Activated CD4-positive, alpha-beta T cell treated with anti-CD3 and anti-CD28 coated beads for 36 hours (primary cell): ENCODE measurements at regions not wholly inside any gene's neighbourhood (a gene's known extent, or its start where the extent isn't known, plus 50 kb on each side); places are given as distances from the start of the nearest gene placed in this dataset.

Experiments used
- ATAC-seq: fragments of 200-7000 bp; cut with Tn5 transposase; one replicate; pipeline ENCODE4 v1.10.0; 2021; ENCODE audit warnings: mild to moderate bottlenecking, moderate library complexity
- CTCF ChIA-PET: fragments of 350-600 bp; sonication (Branson Sonifier 250); formaldehyde crosslinking; loops from one replicate; lab custom pipeline; 2021; ENCODE audit warnings: antibody characterized with exemption; lab: Charles Lee
- POLR2A ChIA-PET: fragments of 350-600 bp; sonication (Branson Sonifier 250); formaldehyde crosslinking; loops from one replicate; lab custom pipeline; 2021; ENCODE audit warnings: antibody characterized with exemption, inconsistent platforms; lab: Charles Lee
- DNase-seq: peaks from one replicate; pipeline ENCODE4 v3.0.0-alpha.2; 2020
- H3K27ac Mint-ChIP-seq: one replicate; pipeline ENCODE4 v1.8.0; 2021; ENCODE audit warnings: mixed read lengths
- H3K27me3 Mint-ChIP-seq: one replicate; pipeline ENCODE4 v1.8.0; 2021; ENCODE audit warnings: mixed read lengths
- H3K36me3 Mint-ChIP-seq: one replicate; pipeline ENCODE4 v1.8.0; 2021; ENCODE audit warnings: low read depth, mixed read lengths
- H3K4me1 Mint-ChIP-seq: one replicate; pipeline ENCODE4 v1.8.0; 2021; ENCODE audit warnings: mixed read lengths
- H3K4me3 Mint-ChIP-seq: one replicate; pipeline ENCODE4 v1.8.0; 2021; ENCODE audit warnings: mild to moderate bottlenecking, moderate library complexity, mixed read lengths
- H3K9me3 Mint-ChIP-seq: one replicate; pipeline ENCODE4 v1.8.0; 2021; ENCODE audit warnings: low read depth, mixed read lengths
- intact Hi-C, 2 experiments: fragments of 100-400 bp; cut with DNase I in 1 of 2; cut with micrococcal nuclease in 1 of 2; formaldehyde crosslinking; loops; one replicate each; pipeline versions ENCODE4 v1.14.2 to v1.15.1; 2022 to 2024; cut with DNase I, micrococcal nuclease

GRCh38 chr1:232459087-232459486, 170.8 kb downstream of the SIPA1L2 start:
- POLR2A ChIA-PET = no interaction called here
- DNase-seq (no peak), ATAC-seq (no peak)

GRCh38 chr1:232457595-232457994, 172.3 kb downstream of the SIPA1L2 start:
- peak; percentile 80 for ATAC-seq
- Mint-ChIP-seq H3K27me3 (no peaks in the 10 kb centered on the region), H3K4me3 (no peak overlapping the region), H3K9me3 (no peaks in the 10 kb centered on the region), H3K27ac (no peak overlapping the region), H3K36me3 (no peaks in the 10 kb centered on the region), H3K4me1 (no peaks in the 10 kb centered on the region)
- intact Hi-C loops = no loop called here
- ChIA-PET POLR2A (no interaction called here), CTCF (no interaction called here)
- peak; percentile 31 for DNase-seq

More at GRCh38 chr1:232459087-232459486, 170.8 kb downstream of the SIPA1L2 start:
- H3K4me3 Mint-ChIP-seq = no peak overlapping the region
- no peaks in the 10 kb centered on the region for H3K9me3 Mint-ChIP-seq
- CTCF ChIA-PET = no interaction called here
- no peak overlapping the region for H3K27ac Mint-ChIP-seq
- intact Hi-C loops = no loop called here
- no peaks in the 10 kb centered on the region for H3K36me3 Mint-ChIP-seq
- no peaks in the 10 kb centered on the region for H3K27me3 Mint-ChIP-seq
- no peaks in the 10 kb centered on the region for H3K4me1 Mint-ChIP-seq

GRCh38 chr1:232456714-232457113, 173.2 kb downstream of the SIPA1L2 start:
- ChIA-PET CTCF (no interaction called here), POLR2A (no interaction called here)
- ATAC-seq (no peak), DNase-seq (no peak)
- Mint-ChIP-seq H3K27ac (no peak overlapping the region), H3K4me3 (no peak overlapping the region), H3K36me3 (no peaks in the 10 kb centered on the region), H3K27me3 (no peaks in the 10 kb centered on the region), H3K9me3 (no peaks in the 10 kb centered on the region), H3K4me1 (no peaks in the 10 kb centered on the region)
- intact Hi-C loops = no loop called here

- CTCF ChIA-PET = no interaction called here
- H3K36me3 Mint-ChIP-seq = no peaks in the 10 kb centered on the region
- POLR2A ChIA-PET = no interaction called here
- intact Hi-C loops = no loop called here
- H3K27ac Mint-ChIP-seq = no peak overlapping the region
- no peak overlapping the region for H3K4me3 Mint-ChIP-seq
- H3K9me3 Mint-ChIP-seq = no peaks in the 10 kb centered on the region
- no peaks in the 10 kb centered on the region for H3K4me1 Mint-ChIP-seq
- H3K27me3 Mint-ChIP-seq = no peaks in the 10 kb centered on the region
- ATAC-seq = no peak
- no peak for DNase-seq
Measured at GRCh38 chr1:232454227-232454886, 175.6 kb downstream of the SIPA1L2 start.

GRCh38 chr1:232452736-232453440, 177.0 kb downstream of the SIPA1L2 start:
- no peak overlapping the region for H3K27ac Mint-ChIP-seq
- ChIA-PET CTCF (interaction anchor here (0.7 kb wide), 1 partner anchor 21 kb away, joined by 3 read pairs; no protein-coding TSS in a partner anchor), POLR2A (no interaction called here)
- DNase-seq = no peak
- no peaks in the 10 kb centered on the region for H3K9me3 Mint-ChIP-seq
- no peaks in the 10 kb centered on the region for H3K36me3 Mint-ChIP-seq
- ATAC-seq = no peak
- no peaks in the 10 kb centered on the region for H3K4me1 Mint-ChIP-seq
- H3K4me3 Mint-ChIP-seq = no peak overlapping the region
- H3K27me3 Mint-ChIP-seq = no peaks in the 10 kb centered on the region
- intact Hi-C loops = no loop called here

- Mint-ChIP-seq H3K27me3 (no peaks in the 10 kb centered on the region), H3K36me3 (no peaks in the 10 kb centered on the region), H3K4me1 (no peaks in the 10 kb centered on the region), H3K9me3 (no peaks in the 10 kb centered on the region), H3K4me3 (no peak overlapping the region), H3K27ac (no peak overlapping the region)
- ATAC-seq = no peak
- POLR2A ChIA-PET = no interaction called here
- intact Hi-C loops = no loop called here
- DNase-seq = no peak
- CTCF ChIA-PET = no interaction called here
Measured at GRCh38 chr1:232452117-232452516, 177.8 kb downstream of the SIPA1L2 start.

GRCh38 chr1:232451506-232451905, 178.4 kb downstream of the SIPA1L2 start:
- intact Hi-C loops = no loop called here

GRCh38 chr1:232450615-232451014, 179.3 kb downstream of the SIPA1L2 start:
- no peaks in the 10 kb centered on the region for H3K27me3 Mint-ChIP-seq
- ChIA-PET POLR2A (no interaction called here), CTCF (no interaction called here)
- no peaks in the 10 kb centered on the region for H3K36me3 Mint-ChIP-seq
- no peak for DNase-seq
- no peak for ATAC-seq
- no peaks in the 10 kb centered on the region for H3K4me1 Mint-ChIP-seq
- H3K4me3 Mint-ChIP-seq = no peak overlapping the region
- intact Hi-C loops = no loop called here
- no peaks in the 10 kb centered on the region for H3K9me3 Mint-ChIP-seq
- no peak overlapping the region for H3K27ac Mint-ChIP-seq

More at GRCh38 chr1:232451506-232451905, 178.4 kb downstream of the SIPA1L2 start:
- H3K36me3 Mint-ChIP-seq = no peaks in the 10 kb centered on the region
- no peak for DNase-seq
- no peaks in the 10 kb centered on the region for H3K4me1 Mint-ChIP-seq
- no peaks in the 10 kb centered on the region for H3K27me3 Mint-ChIP-seq
- ChIA-PET CTCF (interaction anchor here (0.6 kb wide), 1 partner anchor 103 kb away, joined by 3 read pairs; no protein-coding TSS in a partner anchor), POLR2A (no interaction called here)
- no peak overlapping the region for H3K4me3 Mint-ChIP-seq
- ATAC-seq = no peak
- H3K27ac Mint-ChIP-seq = no peak overlapping the region
- no peaks in the 10 kb centered on the region for H3K9me3 Mint-ChIP-seq

- H3K4me1 Mint-ChIP-seq = no peaks in the 10 kb centered on the region
- H3K27me3 Mint-ChIP-seq = no peaks in the 10 kb centered on the region
- intact Hi-C loops = no loop called here
- CTCF ChIA-PET = no interaction called here
- no peak overlapping the region for H3K4me3 Mint-ChIP-seq
- no peaks in the 10 kb centered on the region for H3K36me3 Mint-ChIP-seq
- ATAC-seq (no peak), DNase-seq (no peak)
- POLR2A ChIA-PET = no interaction called here
- H3K27ac Mint-ChIP-seq = no peak overlapping the region
- no peaks in the 10 kb centered on the region for H3K9me3 Mint-ChIP-seq
Measured at GRCh38 chr1:232447125-232447524, 182.8 kb downstream of the SIPA1L2 start.

GRCh38 chr1:232445361-232446106, 184.4 kb downstream of the SIPA1L2 start:
- H3K9me3 Mint-ChIP-seq = no peaks in the 10 kb centered on the region
- intact Hi-C loops = no loop called here
- no peak for ATAC-seq
- H3K27ac Mint-ChIP-seq = no peak overlapping the region
- H3K27me3 Mint-ChIP-seq = no peaks in the 10 kb centered on the region
- peaks cover 2% of the 10 kb centered on the region for H3K36me3 Mint-ChIP-seq
- POLR2A ChIA-PET = no interaction called here
- H3K4me1 Mint-ChIP-seq = no peaks in the 10 kb centered on the region
- DNase-seq = no peak
- H3K4me3 Mint-ChIP-seq = no peak overlapping the region
- CTCF ChIA-PET = no interaction called here

- POLR2A ChIA-PET = no interaction called here
- no peak overlapping the region for H3K4me3 Mint-ChIP-seq
Measured at GRCh38 chr1:232443372-232443771, 186.6 kb downstream of the SIPA1L2 start.

More at GRCh38 chr1:232443372-232443771, 186.6 kb downstream of the SIPA1L2 start:
- CTCF ChIA-PET = interaction anchor here (0.5 kb wide), 1 partner anchor 186 kb away, joined by 3 read pairs; no protein-coding TSS in a partner anchor
- DNase-seq = no peak
- intact Hi-C loops = no loop called here
- peaks cover 5% of the 10 kb centered on the region for H3K4me1 Mint-ChIP-seq
- peaks cover 4% of the 10 kb centered on the region for H3K36me3 Mint-ChIP-seq
- peak overlapping the region; percentile 19 for H3K27ac Mint-ChIP-seq
- no peaks in the 10 kb centered on the region for H3K9me3 Mint-ChIP-seq
- no peak for ATAC-seq
- no peaks in the 10 kb centered on the region for H3K27me3 Mint-ChIP-seq
